ENCODE measurements at regions not wholly inside any gene's neighbourhood (a gene's known extent, or its start where the extent isn't known, plus 50 kb on each side); places are given as distances from the start of the nearest gene placed in this dataset.

DNA sequence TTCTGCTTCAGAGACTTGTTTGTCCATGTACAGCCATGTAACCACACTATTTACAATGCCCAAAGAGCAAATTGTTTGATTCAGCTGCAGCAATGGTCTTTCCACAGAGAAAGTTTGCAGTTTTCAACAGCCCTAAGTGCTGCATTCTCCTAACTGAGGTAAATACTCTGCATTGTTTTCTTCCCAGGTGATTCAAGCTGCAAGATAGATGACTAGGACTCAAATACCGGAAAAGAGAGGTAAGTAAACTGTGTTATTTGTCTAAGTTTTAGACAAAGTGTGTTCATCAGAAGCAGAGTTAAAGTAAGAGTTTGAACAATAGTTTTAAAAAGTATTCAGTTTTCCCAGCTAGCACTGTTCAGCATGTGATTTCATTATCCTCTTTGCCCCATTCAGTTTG lies 1046.7 kb upstream of the C9orf72 start:
- no peak overlapping the region for H3K27ac Mint-ChIP-seq
- no peak for ATAC-seq
- H3K9me3 Mint-ChIP-seq (ENCODE audit: low read depth): peaks cover 2% of the 10 kb centered on the region
- H3K4me3 Mint-ChIP-seq: no peak overlapping the region
- no peaks in the 10 kb centered on the region for H3K27me3 Mint-ChIP-seq
- CTCF ChIA-PET: no interaction called here
- H3K36me3 Mint-ChIP-seq: no peaks in the 10 kb centered on the region
- H3K4me1 Mint-ChIP-seq: no peaks in the 10 kb centered on the region
- no peak for DNase-seq

- ATAC-seq: no peak
- Mint-ChIP-seq H3K27me3 (no peaks in the 10 kb centered on the region), H3K4me3 (no peak overlapping the region), H3K36me3 (no peaks in the 10 kb centered on the region), H3K27ac (no peak overlapping the region), H3K9me3 (ENCODE audit: low read depth) (peaks cover 2% of the 10 kb centered on the region), H3K4me1 (no peaks in the 10 kb centered on the region)
- DNase-seq: no peak
- CTCF ChIA-PET: no interaction called here
These were observed 1047.4 kb upstream of the C9orf72 start for GRCh38 chr9:28620661-28621060.

- peaks cover 4% of the 10 kb centered on the region for H3K9me3 Mint-ChIP-seq (ENCODE audit: low read depth)
- no peaks in the 10 kb centered on the region for H3K36me3 Mint-ChIP-seq
- no peak overlapping the region for H3K4me3 Mint-ChIP-seq
- no peaks in the 10 kb centered on the region for H3K27me3 Mint-ChIP-seq
- DNase-seq (no peak), ATAC-seq (no peak)
- CTCF ChIA-PET: no interaction called here
- H3K27ac Mint-ChIP-seq: no peak overlapping the region
- no peaks in the 10 kb centered on the region for H3K4me1 Mint-ChIP-seq
These were observed 1051.5 kb upstream of the C9orf72 start for GRCh38 chr9:28624771-28625170.

DNA sequence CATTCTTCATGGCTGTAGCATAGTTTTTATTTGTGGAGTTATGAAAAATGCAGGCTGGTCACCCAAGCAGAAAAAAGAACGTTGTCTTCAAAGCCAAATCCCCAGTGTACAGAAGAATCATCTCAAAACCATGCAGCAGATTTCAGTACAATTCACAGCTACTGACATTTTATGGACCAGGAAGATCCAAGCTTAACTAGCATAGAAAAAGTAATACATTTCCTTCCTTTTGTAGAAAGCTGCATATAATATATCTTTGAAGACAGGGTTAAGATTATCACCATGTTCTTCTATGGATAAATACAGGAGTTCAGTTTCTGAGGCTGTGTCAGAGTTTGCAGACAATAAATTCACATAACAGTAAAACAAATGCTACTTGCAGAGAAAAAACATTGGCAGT lies 1054.8 kb upstream of the C9orf72 start:
- no peaks in the 10 kb centered on the region for H3K27me3 Mint-ChIP-seq
- no peak overlapping the region for H3K27ac Mint-ChIP-seq
- H3K4me1 Mint-ChIP-seq: no peaks in the 10 kb centered on the region
- H3K36me3 Mint-ChIP-seq: no peaks in the 10 kb centered on the region
- DNase-seq: no peak
- no peak for ATAC-seq
- no peak overlapping the region for H3K4me3 Mint-ChIP-seq
- peaks cover 7% of the 10 kb centered on the region for H3K9me3 Mint-ChIP-seq (ENCODE audit: low read depth)
- CTCF ChIA-PET: no interaction called here

GRCh38 chr9:28648723-28649122 lies 1075.4 kb upstream of the C9orf72 start:
- DNase-seq: no peak
- Mint-ChIP-seq H3K4me1 (no peaks in the 10 kb centered on the region), H3K9me3 (ENCODE audit: low read depth) (peaks cover 4% of the 10 kb centered on the region), H3K27ac (no peak overlapping the region), H3K27me3 (no peaks in the 10 kb centered on the region), H3K4me3 (no peak overlapping the region), H3K36me3 (no peaks in the 10 kb centered on the region)
- CTCF ChIA-PET: no interaction called here
- ATAC-seq: no peak

GRCh38 chr9:28650327-28650726 lies 1077.0 kb upstream of the C9orf72 start:
- H3K27me3 Mint-ChIP-seq: no peaks in the 10 kb centered on the region
- CTCF ChIA-PET: no interaction called here
- H3K4me1 Mint-ChIP-seq: no peaks in the 10 kb centered on the region
- no peaks in the 10 kb centered on the region for H3K36me3 Mint-ChIP-seq
- H3K27ac Mint-ChIP-seq: no peak overlapping the region
- no peak overlapping the region for H3K4me3 Mint-ChIP-seq
- H3K9me3 Mint-ChIP-seq (ENCODE audit: low read depth): peaks cover 2% of the 10 kb centered on the region
- no peak for ATAC-seq
- no peak for DNase-seq

DNA sequence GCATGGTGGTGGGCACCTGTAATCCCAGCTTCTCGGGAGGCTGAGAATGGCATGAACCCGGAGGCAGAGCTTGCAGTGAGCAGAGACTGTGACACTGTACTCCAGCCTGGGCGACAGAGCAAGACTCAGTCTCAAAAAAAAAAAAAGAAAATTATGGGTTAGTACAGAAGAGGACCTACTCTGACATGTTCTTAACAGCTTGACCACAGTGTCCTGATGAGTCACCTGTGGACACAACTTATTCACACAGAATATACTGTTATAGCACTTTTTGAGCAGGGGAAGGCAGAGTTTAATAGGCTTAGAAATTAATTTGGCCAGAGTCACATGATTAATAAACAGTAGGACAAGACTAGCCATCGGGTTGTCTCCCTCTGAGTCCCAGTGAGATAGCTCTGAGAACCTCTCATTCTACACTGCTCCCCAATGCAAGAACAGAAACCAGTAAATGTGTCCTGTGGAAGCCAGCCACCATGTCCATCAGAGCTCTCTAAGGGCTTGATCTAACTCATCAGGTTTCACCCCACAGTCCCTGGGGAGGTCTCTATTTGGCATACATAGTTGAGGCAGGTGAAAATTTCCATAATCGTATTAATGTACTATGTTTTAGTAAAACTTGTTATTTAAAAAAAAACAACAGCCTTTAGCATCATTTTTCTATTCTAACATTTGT lies 1077.9 kb upstream of the C9orf72 start:
- Mint-ChIP-seq H3K4me3 (no peak overlapping the region), H3K36me3 (no peaks in the 10 kb centered on the region), H3K27ac (no peak overlapping the region), H3K9me3 (ENCODE audit: low read depth) (peaks cover 4% of the 10 kb centered on the region), H3K27me3 (no peaks in the 10 kb centered on the region), H3K4me1 (no peaks in the 10 kb centered on the region)
- CTCF ChIA-PET: no interaction called here
- ATAC-seq (no peak), DNase-seq (no peak)

DNA sequence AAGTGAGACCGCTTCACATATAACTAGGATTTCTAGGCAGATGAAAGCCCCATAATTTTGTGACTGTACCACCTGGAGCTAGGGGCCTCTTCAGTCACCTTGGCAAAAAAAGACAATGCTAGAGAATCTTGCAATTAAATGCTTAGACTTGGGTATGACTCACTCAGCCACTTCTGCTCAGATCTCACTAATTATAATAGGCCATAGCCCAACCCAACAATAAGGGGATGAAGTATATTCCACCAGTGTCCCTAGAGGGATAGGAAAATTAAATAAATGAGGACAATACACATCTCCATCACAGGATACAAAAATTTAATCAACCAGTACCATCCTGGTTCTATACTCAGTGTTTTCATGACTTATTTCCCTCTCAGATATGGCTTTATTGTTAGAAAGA lies 1079.9 kb upstream of the C9orf72 start:
- H3K9me3 Mint-ChIP-seq (ENCODE audit: low read depth): peaks cover 6% of the 10 kb centered on the region
- H3K4me3 Mint-ChIP-seq: no peak overlapping the region
- H3K27me3 Mint-ChIP-seq: no peaks in the 10 kb centered on the region
- no peak overlapping the region for H3K27ac Mint-ChIP-seq
- no peaks in the 10 kb centered on the region for H3K36me3 Mint-ChIP-seq
- CTCF ChIA-PET: no interaction called here
- ATAC-seq: no peak
- DNase-seq: no peak
- no peaks in the 10 kb centered on the region for H3K4me1 Mint-ChIP-seq

- H3K27ac Mint-ChIP-seq: no peak overlapping the region
- no peaks in the 10 kb centered on the region for H3K4me1 Mint-ChIP-seq
- no peaks in the 10 kb centered on the region for H3K27me3 Mint-ChIP-seq
- H3K36me3 Mint-ChIP-seq: no peaks in the 10 kb centered on the region
- ATAC-seq (no peak), DNase-seq (no peak)
- no peak overlapping the region for H3K4me3 Mint-ChIP-seq
- CTCF ChIA-PET: no interaction called here
- peaks cover 4% of the 10 kb centered on the region for H3K9me3 Mint-ChIP-seq (ENCODE audit: low read depth)
These were observed 1083.4 kb upstream of the C9orf72 start for GRCh38 chr9:28656727-28657126.

GRCh38 chr9:28661853-28662252 lies 1088.6 kb upstream of the C9orf72 start:
- no peak for DNase-seq
- Mint-ChIP-seq H3K27me3 (no peaks in the 10 kb centered on the region), H3K9me3 (ENCODE audit: low read depth) (peaks cover 2% of the 10 kb centered on the region), H3K36me3 (no peaks in the 10 kb centered on the region), H3K4me1 (no peaks in the 10 kb centered on the region), H3K4me3 (no peak overlapping the region), H3K27ac (no peak overlapping the region)
- CTCF ChIA-PET: no interaction called here
- ATAC-seq: no peak

DNA sequence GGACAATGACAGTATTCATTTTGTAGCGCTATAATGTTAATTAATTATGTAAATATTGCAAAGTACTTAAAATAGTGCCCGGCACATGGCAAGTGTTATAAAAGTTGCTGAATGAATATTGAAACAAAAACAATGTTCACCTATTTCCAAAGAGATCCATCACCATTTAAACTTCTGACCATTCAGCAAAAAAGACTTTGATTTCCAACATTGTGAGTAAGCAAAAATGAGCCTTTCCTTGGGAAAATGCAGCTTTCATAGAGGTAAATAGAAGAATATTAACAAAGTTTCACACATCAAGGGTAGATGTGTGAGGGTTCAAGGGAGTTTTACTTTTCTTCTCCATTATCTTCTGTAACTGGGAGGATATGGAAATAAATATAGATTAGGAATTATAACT lies 1089.4 kb upstream of the C9orf72 start:
- Mint-ChIP-seq H3K9me3 (ENCODE audit: low read depth) (peaks cover 2% of the 10 kb centered on the region), H3K4me1 (no peaks in the 10 kb centered on the region), H3K27ac (no peak overlapping the region), H3K27me3 (no peaks in the 10 kb centered on the region), H3K36me3 (no peaks in the 10 kb centered on the region), H3K4me3 (no peak overlapping the region)
- ATAC-seq (no peak), DNase-seq (no peak)
- CTCF ChIA-PET: no interaction called here

DNA sequence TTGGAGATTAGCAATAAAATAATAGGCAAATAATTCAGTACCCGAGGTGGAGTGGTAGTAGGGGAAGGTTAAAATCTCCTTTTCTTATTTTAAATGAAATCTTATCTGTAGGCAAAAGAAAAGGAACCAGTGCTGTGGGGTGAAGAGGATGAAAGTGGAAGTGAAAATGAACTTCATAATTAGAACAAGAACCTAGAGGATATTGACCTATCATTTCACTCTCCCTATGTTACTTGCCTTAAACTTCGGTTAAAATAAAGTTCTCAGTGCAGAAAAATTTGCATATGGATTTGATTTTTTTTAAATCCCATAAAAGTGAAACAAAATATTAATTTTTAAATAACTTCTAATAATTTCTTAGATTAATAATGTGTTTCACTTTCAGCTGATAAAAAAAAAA lies 1094.9 kb upstream of the C9orf72 start:
- ATAC-seq: no peak
- Mint-ChIP-seq H3K27ac (no peak overlapping the region), H3K4me3 (no peak overlapping the region), H3K4me1 (no peaks in the 10 kb centered on the region), H3K36me3 (no peaks in the 10 kb centered on the region), H3K27me3 (no peaks in the 10 kb centered on the region), H3K9me3 (ENCODE audit: low read depth) (peaks cover 2% of the 10 kb centered on the region)
- DNase-seq: no peak
- CTCF ChIA-PET: no interaction called here

DNA sequence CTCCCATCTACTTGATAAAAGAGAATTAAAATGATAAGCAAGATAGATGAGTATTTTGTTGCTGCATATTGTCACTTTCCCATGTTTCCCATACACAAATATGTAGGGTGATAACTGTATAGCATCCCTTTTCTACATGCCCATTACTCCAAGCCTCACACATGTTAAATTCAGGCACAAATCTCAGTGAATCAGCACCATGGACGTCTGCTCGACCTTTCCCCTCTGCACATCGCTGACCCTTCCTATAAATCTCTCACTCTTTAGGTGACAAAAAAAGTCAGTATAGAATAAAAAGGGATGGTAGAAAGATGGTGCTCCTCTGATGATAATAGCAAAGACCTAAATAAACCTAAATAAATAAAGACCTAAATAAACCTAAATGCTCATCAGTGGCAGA lies 1097.7 kb upstream of the C9orf72 start:
- Mint-ChIP-seq H3K4me1 (no peaks in the 10 kb centered on the region), H3K36me3 (no peaks in the 10 kb centered on the region), H3K27ac (no peak overlapping the region), H3K4me3 (no peak overlapping the region), H3K9me3 (ENCODE audit: low read depth) (no peaks in the 10 kb centered on the region), H3K27me3 (no peaks in the 10 kb centered on the region)
- DNase-seq (no peak), ATAC-seq (no peak)
- CTCF ChIA-PET: no interaction called here

- H3K9me3 Mint-ChIP-seq (ENCODE audit: low read depth): no peaks in the 10 kb centered on the region
- no peaks in the 10 kb centered on the region for H3K4me1 Mint-ChIP-seq
- ATAC-seq (no peak), DNase-seq (no peak)
- H3K4me3 Mint-ChIP-seq: no peak overlapping the region
- no peaks in the 10 kb centered on the region for H3K36me3 Mint-ChIP-seq
- H3K27ac Mint-ChIP-seq: no peak overlapping the region
- CTCF ChIA-PET: no interaction called here
- H3K27me3 Mint-ChIP-seq: no peaks in the 10 kb centered on the region
These were observed 1104.8 kb upstream of the C9orf72 start for GRCh38 chr9:28678097-28678496.

DNA sequence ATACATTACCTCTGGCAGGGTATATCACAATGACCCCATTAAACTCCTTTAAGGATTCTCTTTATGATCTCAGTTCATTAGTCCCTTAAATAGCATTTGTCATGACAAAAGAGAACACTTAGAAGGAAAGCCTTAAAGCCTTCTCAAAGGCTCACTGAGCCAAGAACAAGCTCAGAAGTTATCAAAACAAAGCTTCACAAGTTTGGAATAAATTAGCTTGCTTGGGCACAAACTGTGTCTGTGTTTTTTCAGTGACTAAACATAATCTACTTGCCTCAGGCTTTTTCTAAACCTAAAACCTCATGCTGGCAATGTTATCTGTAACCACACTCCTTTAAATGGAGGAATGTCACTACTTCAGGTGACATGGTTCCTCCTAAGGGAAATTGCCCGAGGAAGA lies 1114.9 kb upstream of the C9orf72 start:
- Mint-ChIP-seq H3K4me1 (no peaks in the 10 kb centered on the region), H3K36me3 (no peaks in the 10 kb centered on the region), H3K4me3 (no peak overlapping the region), H3K27ac (no peak overlapping the region), H3K9me3 (ENCODE audit: low read depth) (peaks cover 21% of the 10 kb centered on the region), H3K27me3 (no peaks in the 10 kb centered on the region)
- no peak for DNase-seq
- no peak for ATAC-seq
- CTCF ChIA-PET: no interaction called here

Data from activated CD8-positive, alpha-beta memory T cell treated with anti-CD3 and anti-CD28 coated beads, Interleukin-2, amount 10 ng/mL, durations not matched to agents 7 days and 5 days (primary cell).